ENCODE measurements at regions not wholly inside any gene's neighbourhood (a gene's known extent, or its start where the extent isn't known, plus 50 kb on each side); places are given as distances from the start of the nearest gene placed in this dataset.

- ATAC-seq (no peak), DNase-seq (no peak)
- H3K27me3 ChIP-seq: no peaks in the 10 kb centered on the region
- TF ChIP-seq POLR2A (IDR thresholded peaks at IDR 0.05) (no peak), CTCF (IDR thresholded peaks at IDR 0.05) (no peak)
- no peak overlapping the region for H3K27ac ChIP-seq
- H3K4me3 ChIP-seq: no peak overlapping the region
- intact Hi-C loops (cut with DNase I): no loop called here
- H3K9me3 ChIP-seq: no peaks in the 10 kb centered on the region
- no peaks in the 10 kb centered on the region for H3K36me3 ChIP-seq
- 82% methylated on average over 4 of the region's 4 CpGs for WGBS (ENCODE audit: insufficient coverage, low coverage, low lambda C conversion rate, missing lambda C conversion rate)
- H3K4me1 ChIP-seq: no peaks in the 10 kb centered on the region
These were observed 176.0 kb downstream of the PLPP3 start for GRCh38 chr1:56403321-56403720.

GRCh38 chr1:56401191-56401590 is 178.2 kb downstream of the PLPP3 start:
- Histone ChIP-seq H3K9me3 (no peaks in the 10 kb centered on the region), H3K27ac (no peak overlapping the region), H3K36me3 (no peaks in the 10 kb centered on the region), H3K4me1 (no peaks in the 10 kb centered on the region), H3K27me3 (no peaks in the 10 kb centered on the region), H3K4me3 (no peak overlapping the region)
- DNase-seq (no peak), ATAC-seq (no peak)
- no peak for TF ChIP-seq POLR2A (IDR thresholded peaks at IDR 0.05)
- no peak for TF ChIP-seq CTCF (IDR thresholded peaks at IDR 0.05)
- intact Hi-C loops (cut with DNase I): no loop called here
- 86% methylated on average over 1 of the region's 1 CpG for WGBS (ENCODE audit: insufficient coverage, low coverage, low lambda C conversion rate, missing lambda C conversion rate)

GRCh38 chr1:56400526-56400925 is 178.8 kb downstream of the PLPP3 start:
- Histone ChIP-seq H3K4me1 (no peaks in the 10 kb centered on the region), H3K27ac (no peak overlapping the region), H3K4me3 (no peak overlapping the region), H3K27me3 (no peaks in the 10 kb centered on the region), H3K9me3 (no peaks in the 10 kb centered on the region), H3K36me3 (no peaks in the 10 kb centered on the region)
- ATAC-seq: no peak
- TF ChIP-seq CTCF (IDR thresholded peaks at IDR 0.05): no peak
- no peak for TF ChIP-seq POLR2A (IDR thresholded peaks at IDR 0.05)
- intact Hi-C loops (cut with DNase I): no loop called here
- no peak for DNase-seq

GRCh38 chr1:56399795-56400194 is 179.6 kb downstream of the PLPP3 start:
- Histone ChIP-seq H3K27me3 (no peaks in the 10 kb centered on the region), H3K9me3 (no peaks in the 10 kb centered on the region), H3K4me1 (no peaks in the 10 kb centered on the region), H3K4me3 (no peak overlapping the region), H3K27ac (no peak overlapping the region), H3K36me3 (no peaks in the 10 kb centered on the region)
- DNase-seq: no peak
- 75% methylated on average over 1 of the region's 3 CpGs for WGBS (ENCODE audit: insufficient coverage, low coverage, low lambda C conversion rate, missing lambda C conversion rate)
- intact Hi-C loops (cut with DNase I): no loop called here
- TF ChIP-seq CTCF (IDR thresholded peaks at IDR 0.05): no peak
- ATAC-seq: no peak

GRCh38 chr1:56399326-56399725 is 180.0 kb downstream of the PLPP3 start:
- TF ChIP-seq POLR2A (IDR thresholded peaks at IDR 0.05) (no peak), CTCF (IDR thresholded peaks at IDR 0.05) (no peak)
- ATAC-seq: no peak

More at GRCh38 chr1:56399326-56399725, 180.0 kb downstream of the PLPP3 start:
- intact Hi-C loops (cut with DNase I): no loop called here
- Histone ChIP-seq H3K4me1 (no peaks in the 10 kb centered on the region), H3K4me3 (no peak overlapping the region), H3K27ac (no peak overlapping the region), H3K27me3 (no peaks in the 10 kb centered on the region), H3K36me3 (no peaks in the 10 kb centered on the region), H3K9me3 (no peaks in the 10 kb centered on the region)
- DNase-seq: no peak
- WGBS (ENCODE audit: insufficient coverage, low coverage, low lambda C conversion rate, missing lambda C conversion rate): 33% methylated on average over 2 of the region's 2 CpGs
